ENCODE measurements at regions not wholly inside any gene's neighbourhood (a gene's known extent, or its start where the extent isn't known, plus 50 kb on each side); places are given as distances from the start of the nearest gene placed in this dataset.

DNA sequence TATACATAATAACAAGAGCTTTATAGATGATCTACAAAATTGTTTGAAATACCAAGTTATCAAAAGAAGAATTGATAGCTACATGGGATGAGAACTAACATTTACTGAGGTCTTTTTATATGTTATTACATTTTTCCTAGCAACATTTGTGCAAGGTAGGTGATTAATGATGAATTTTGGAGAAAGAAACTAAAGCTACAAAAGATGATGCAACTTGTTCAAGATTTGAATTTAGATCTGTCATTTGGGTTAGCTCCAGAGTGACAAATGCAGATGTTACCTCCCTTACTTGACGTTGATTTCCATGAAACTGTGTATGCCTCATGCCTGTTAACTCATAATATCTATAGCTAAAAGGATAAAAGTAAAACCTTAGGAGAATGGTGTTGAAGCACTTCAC, 84.5 kb upstream of the EYA4 start:
- peaks cover 0 to 12% (median 0%) of the 10 kb centered on the region in 3 donors for H3K9me3 ChIP-seq
- no peak for TF ChIP-seq POLR2A (IDR thresholded peaks at IDR 0.05)
- TF ChIP-seq, protein P1, sequence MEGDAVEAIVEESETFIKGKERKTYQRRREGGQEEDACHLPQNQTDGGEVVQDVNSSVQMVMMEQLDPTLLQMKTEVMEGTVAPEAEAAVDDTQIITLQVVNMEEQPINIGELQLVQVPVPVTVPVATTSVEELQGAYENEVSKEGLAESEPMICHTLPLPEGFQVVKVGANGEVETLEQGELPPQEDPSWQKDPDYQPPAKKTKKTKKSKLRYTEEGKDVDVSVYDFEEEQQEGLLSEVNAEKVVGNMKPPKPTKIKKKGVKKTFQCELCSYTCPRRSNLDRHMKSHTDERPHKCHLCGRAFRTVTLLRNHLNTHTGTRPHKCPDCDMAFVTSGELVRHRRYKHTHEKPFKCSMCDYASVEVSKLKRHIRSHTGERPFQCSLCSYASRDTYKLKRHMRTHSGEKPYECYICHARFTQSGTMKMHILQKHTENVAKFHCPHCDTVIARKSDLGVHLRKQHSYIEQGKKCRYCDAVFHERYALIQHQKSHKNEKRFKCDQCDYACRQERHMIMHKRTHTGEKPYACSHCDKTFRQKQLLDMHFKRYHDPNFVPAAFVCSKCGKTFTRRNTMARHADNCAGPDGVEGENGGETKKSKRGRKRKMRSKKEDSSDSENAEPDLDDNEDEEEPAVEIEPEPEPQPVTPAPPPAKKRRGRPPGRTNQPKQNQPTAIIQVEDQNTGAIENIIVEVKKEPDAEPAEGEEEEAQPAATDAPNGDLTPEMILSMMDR (IDR thresholded peaks at IDR 0.05) = no peak
- DNase-seq = no peak
- no peak overlapping the region for H3K27ac ChIP-seq
- H3K4me1 ChIP-seq = no peaks in the 10 kb centered on the region
- H3K27me3 ChIP-seq = no peaks in the 10 kb centered on the region
- H3K36me3 ChIP-seq = no peaks in the 10 kb centered on the region
- intact Hi-C loops (cut with DNase I) = no loop called here
- H3K4me3 ChIP-seq = no peak overlapping the region
- WGBS, 2 donors = 47 to 57% methylated on average over 1 of the region's 1 CpG

- Histone ChIP-seq H3K36me3 (no peaks in the 10 kb centered on the region), H3K4me3 (no peak overlapping the region), H3K27me3 (no peaks in the 10 kb centered on the region), H3K27ac (no peak overlapping the region), H3K4me1 (no peaks in the 10 kb centered on the region), H3K9me3 (peaks cover 0 to 12% (median 0%) of the 10 kb centered on the region in 3 donors)
- no peak for DNase-seq
- TF ChIP-seq, protein P1 (IDR thresholded peaks at IDR 0.05) = no peak
- TF ChIP-seq POLR2A (IDR thresholded peaks at IDR 0.05) = no peak
- intact Hi-C loops (cut with DNase I) = no loop called here
- 78 to 86% methylated on average over 2 of the region's 2 CpGs for WGBS, 2 donors
These were observed 83.2 kb upstream of the EYA4 start for GRCh38 chr6:133157995-133158394.

- no peaks in the 10 kb centered on the region for H3K27me3 ChIP-seq
- TF ChIP-seq POLR2A (IDR thresholded peaks at IDR 0.05) = no peak
- TF ChIP-seq, protein P1 (IDR thresholded peaks at IDR 0.05) = no peak
- 45 to 53% methylated on average over 2 of the region's 2 CpGs for WGBS, 2 donors
- H3K9me3 ChIP-seq = peaks cover 0 to 11% (median 0%) of the 10 kb centered on the region in 3 donors
- DNase-seq = no peak
- H3K36me3 ChIP-seq = no peaks in the 10 kb centered on the region
- intact Hi-C loops (cut with DNase I) = no loop called here
- H3K4me3 ChIP-seq = no peak overlapping the region
- H3K27ac ChIP-seq = no peak overlapping the region
- H3K4me1 ChIP-seq = no peaks in the 10 kb centered on the region
These were observed 81.8 kb upstream of the EYA4 start for GRCh38 chr6:133159255-133159795.

DNA sequence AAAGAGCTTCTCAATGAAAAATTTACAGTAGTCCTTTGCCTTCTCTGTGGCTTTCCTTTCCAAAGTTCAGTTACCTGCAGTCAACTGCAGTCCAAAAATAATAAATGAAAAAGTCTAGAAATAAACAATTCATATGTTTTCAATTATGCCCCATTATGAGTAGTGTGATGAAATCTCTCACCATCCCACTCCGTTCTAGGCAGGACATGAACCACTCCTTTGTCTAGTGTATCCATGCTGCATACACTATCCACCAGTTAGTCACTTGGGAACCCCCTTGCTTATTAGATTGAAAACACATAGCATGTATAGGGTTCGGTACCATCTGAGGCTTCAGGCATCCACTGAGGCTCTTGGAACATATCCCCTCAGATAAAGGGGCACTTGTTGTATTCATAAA, 80.6 kb upstream of the EYA4 start:
- Histone ChIP-seq H3K4me1 (no peaks in the 10 kb centered on the region), H3K4me3 (no peak overlapping the region), H3K9me3 (no peaks in the 10 kb centered on the region), H3K27ac (no peak overlapping the region), H3K36me3 (no peaks in the 10 kb centered on the region), H3K27me3 (no peaks in the 10 kb centered on the region)
- intact Hi-C loops (cut with DNase I) = no loop called here
- TF ChIP-seq POLR2A (IDR thresholded peaks at IDR 0.05) = no peak
- TF ChIP-seq, protein P1 (IDR thresholded peaks at IDR 0.05) = no peak
- DNase-seq = no peak
- 76 to 85% methylated on average over 2 of the region's 2 CpGs for WGBS, 2 donors

DNA sequence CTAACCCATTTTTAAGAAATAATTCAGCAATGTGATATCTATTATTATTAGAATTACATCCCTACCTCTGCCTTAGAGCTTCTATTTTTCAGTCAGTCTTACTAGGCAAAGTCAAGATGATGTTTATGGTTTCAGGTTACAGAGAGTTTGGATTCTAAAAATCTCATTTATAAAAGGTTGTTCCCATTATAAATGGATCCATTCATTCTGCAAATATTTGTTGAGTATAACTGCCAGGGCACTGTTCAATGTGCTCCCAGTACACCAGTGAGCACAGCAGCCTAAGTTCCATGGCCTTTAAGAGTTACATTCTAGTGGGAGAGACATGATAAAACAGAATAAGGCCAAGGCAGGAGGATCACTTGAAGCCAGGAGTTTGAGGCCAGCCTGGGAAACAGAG, 75.9 kb upstream of the EYA4 start:
- no peak overlapping the region for H3K4me3 ChIP-seq
- no peaks in the 10 kb centered on the region for H3K36me3 ChIP-seq
- TF ChIP-seq POLR2A (IDR thresholded peaks at IDR 0.05) = no peak
- TF ChIP-seq, protein P1 (IDR thresholded peaks at IDR 0.05) = no peak
- no peaks in the 10 kb centered on the region for H3K27me3 ChIP-seq
- H3K9me3 ChIP-seq = no peaks in the 10 kb centered on the region
- no peaks in the 10 kb centered on the region for H3K4me1 ChIP-seq
- no peak for DNase-seq
- intact Hi-C loops (cut with DNase I) = no loop called here
- H3K27ac ChIP-seq = no peak overlapping the region
